ENCODE measurements at regions not wholly inside any gene's neighbourhood (a gene's known extent, or its start where the extent isn't known, plus 50 kb on each side); places are given as distances from the start of the nearest gene placed in this dataset.
"Not testable (repeated sequence)": the region's sequence is repeated elsewhere in the genome, so short reads cannot be mapped to it uniquely, and the experiment has no call there.

DNA sequence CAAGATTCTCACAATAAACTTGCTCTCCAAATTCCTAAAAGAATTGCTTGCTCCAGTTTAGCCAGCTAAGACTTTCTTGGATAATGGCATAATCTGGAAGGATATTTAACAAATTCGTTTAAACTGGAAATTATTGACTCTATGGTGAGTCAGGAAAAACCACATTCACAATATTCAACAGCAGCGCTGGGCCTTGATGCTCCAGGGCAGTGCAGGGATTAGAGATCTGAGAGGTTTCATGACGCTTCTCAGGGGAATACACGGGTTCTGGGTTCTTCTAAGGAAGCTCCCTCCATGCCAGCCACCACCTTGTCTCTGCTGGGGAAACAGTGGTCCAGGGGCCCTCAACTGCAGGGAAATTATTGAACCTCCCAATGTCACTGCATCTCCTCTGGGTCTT lies 123.3 kb upstream of the FAM20C start:
- DNase-seq, ATAC-seq: not testable (repeated sequence)

DNA sequence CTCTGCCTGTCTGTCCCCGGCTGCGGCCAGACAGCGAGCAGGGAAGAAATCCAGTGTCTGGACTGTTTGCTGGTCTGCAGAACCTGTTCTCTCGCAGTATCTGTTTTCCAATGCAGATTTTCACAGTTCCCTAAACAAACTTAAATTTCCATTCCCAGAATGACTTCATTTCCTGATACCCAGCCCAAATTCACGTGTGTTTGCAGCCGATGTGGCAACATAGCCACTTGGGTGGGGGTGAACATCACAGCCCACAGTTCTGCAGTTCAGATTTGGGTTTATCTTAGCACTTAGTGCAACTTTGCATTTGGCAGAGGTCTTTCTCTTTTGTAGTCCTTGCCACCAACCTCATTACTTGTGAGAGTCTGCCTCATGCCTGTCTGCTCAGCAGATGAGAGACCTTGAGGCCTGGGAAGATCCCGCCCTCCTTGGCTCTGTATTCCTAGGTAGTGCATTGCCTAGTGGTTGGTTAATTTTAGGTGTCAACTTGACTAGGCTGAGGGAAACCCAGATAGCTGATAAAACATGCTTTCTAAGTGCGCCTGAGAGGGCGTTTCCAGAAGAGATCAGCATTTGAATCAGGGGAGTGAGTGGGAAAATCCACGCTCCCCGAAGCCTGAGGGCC lies 122.8 kb upstream of the FAM20C start:
- not testable (repeated sequence) for DNase-seq, ATAC-seq

DNA sequence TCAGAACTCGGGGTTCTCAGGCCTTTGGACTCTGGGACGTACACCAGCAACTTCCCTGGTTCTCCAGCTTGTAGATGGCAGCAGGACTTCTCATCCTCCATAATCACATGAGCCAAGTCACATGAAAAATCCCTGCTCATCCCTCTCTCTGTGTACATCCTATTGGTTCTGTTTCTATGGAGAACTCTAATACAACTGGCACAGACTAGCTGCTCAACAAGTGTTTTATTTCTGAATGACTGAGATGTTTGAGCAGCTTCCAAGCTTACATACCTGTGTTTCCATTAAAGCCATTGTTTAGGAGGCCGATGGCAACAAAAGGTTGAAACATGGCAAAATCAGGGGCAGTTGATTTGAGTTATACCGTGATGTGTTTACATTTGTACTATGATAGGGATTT lies 122.2 kb upstream of the FAM20C start:
- not testable (repeated sequence) for ATAC-seq, DNase-seq

DNA sequence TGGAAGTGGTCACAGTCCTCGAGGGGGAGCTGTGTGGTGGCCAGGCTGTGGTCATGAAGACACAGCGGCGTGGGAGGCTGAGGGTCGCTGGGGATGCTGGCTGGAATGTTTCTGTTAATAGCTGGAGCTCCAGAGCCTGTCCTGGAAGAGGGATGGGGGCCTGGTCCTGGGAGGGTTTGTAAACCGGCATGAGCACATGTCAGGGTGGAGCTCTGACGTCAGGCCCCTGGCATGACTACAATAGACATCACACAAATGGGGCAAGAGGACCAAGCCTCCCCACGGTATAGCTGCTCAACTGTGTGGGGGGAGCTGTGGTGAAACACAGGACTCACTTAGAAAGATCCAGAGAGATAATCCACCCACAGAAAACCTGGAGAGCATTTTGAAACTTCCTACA lies 121.4 kb upstream of the FAM20C start:
- not testable (repeated sequence) for DNase-seq, ATAC-seq

DNA sequence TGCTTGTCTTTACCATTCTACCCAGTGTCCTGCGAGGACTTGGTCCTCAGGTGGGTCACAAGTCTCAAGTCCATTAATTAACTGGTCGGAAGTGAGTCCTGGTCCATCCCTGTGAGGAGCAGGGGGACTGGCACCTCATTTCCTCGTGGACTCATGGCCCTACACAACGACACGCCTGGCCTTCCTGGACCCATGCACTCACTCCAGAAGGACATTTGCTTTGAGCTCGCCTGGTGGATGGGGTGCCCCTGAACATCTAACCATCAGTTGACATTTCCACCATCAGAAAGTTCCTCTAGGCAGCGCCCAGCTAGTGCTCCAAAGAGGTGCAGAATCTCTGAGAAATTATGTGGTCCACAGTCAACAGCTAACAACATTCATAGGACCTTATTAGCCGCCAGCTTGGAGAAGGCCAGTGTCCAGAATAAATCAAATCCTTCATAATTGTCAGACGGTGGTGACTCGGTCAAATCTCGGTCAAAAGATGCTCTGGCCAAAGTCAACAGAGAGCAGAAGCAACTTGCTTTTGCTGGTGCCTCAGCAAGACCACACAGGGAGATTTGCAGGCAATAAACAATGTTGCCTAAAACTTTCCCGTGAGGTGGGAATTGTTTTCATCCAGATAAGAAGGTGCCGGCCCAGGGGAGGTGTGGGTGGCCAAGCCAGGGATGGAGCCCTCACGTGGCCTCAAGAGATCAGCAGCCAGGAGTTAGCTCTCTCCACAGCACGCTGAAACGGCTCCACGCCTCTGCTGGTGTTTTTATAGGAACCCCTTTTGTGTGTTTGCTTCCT lies 119.9 kb upstream of the FAM20C start:
- ATAC-seq, DNase-seq: not testable (repeated sequence)

DNA sequence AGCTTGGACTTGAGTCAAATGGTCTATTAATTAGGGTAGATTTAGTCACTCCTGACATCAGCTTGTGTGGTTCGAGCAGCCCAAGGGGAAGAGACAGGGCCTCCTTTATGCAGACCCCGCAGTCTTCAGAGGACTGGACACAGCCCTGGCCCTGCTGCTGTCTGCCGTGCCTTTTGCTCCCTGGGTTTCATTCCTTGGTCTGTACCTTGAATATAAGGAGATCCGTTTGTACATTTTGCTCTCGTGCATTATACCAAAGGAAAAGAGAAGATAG lies 119.4 kb upstream of the FAM20C start:
- ATAC-seq, DNase-seq: not testable (repeated sequence)

DNA sequence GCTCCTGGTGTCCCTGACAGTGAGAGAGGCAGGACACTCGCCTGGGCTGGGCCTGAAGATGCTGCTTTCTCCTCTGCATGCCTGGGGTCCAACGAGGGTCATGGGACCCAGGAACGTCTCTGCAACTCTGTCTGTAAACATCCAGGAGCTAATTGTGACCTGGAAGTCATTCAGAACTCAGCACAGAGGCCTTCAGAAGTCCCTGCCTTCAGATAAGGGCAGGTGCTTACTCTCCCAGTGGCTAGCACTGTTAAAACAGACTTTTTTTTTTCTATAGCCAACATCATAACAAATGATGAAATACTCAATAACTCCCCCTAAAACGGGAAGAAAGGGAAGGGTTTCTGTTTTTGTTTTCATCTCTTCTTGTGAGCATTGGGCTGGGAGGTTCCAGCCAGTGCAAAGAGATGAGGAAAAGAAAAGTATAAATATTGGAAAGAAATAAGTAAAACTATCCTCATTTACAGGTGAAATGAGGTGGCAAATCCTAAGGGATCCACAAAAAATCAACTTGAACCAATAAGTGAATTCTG lies 118.3 kb upstream of the FAM20C start:
- not testable (repeated sequence) for ATAC-seq, DNase-seq

DNA sequence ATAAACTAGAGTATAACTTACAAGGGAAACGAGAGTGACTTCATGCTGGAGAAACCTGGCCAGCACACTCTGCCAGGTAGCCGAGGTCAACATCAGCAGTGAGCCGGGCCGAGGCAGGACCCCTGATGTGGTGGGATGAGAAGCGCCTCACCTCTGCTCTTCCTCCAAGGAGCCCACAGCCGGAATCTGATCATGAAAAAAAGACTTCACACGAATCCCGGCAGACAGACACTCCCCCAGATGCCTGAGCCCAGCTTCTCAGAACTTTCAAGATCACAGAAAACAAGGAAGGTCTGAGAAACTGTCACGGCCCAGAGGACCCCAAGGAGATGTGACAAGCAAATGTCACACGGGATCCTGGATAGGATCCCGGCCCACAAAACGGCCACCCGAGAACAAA lies 116.9 kb upstream of the FAM20C start:
- not testable (repeated sequence) for ATAC-seq, DNase-seq

DNA sequence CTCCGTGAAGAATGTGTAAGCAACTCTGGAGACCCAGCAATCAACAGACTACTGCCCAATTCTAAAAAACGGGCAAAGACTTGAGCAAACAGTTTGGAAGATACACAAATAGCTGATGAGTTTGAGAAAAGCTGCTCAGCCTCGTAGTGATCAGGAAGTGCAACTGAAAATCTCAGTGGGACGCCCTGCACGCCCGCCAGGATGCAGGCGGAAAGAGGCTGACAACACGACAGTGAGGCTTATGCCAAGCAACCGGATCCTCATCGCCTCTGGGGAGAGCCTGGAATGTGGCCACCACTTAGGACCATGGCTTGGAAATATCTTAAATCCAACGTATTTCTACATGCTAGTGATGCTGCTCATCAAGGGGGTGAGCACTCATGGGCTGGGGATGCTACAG lies 116.2 kb upstream of the FAM20C start:
- ATAC-seq, DNase-seq: not testable (repeated sequence)

DNA sequence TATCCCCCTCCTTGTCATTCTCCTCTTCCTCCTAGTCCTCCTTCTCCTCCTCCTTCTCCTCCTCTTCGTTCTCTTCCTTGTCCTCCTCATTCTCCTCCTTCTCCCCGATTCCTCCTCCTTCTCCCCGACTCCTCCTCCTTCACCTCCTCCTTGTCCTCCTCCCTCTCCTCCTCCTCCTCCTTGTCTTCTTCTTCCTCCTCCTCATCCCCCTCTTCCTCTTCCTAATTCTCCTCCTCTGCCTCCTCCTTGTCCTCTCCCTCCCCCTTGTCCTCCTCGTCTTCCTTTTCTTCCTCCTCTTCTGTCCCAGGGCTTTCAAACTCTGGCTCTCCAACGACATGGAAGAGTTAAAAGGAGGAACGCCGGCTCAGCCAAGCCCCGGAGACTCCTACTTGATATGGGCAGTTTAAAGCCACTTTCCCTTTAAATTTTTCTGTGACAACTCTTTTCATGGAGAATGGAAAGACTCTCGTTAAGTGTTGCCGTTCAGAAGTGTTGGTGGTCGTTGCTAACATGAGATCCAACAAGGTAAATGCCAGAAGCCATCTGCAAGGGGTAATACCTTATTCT lies 115.5 kb upstream of the FAM20C start:
- not testable (repeated sequence) for DNase-seq, ATAC-seq

DNA sequence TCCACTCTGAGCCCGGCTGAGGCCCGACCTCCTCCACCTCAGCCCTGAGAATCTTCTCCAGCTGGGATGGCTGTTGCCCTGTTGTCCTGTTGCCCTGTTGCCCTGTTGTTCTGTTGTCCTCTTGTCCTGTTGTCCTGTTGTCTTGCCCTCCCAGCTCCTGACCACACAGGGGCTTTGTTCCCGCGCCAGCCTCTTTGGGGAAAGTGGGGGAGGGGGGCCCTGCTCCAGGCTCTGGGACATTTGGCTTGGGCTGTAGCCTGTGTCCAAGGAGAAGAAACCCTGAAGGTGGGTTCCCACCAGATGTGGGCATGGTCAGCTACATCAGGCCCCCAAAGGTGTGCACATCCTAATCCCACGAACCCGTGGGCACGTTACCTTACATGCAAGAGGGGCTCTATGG lies 113.5 kb upstream of the FAM20C start:
- DNase-seq, ATAC-seq: not testable (repeated sequence)

DNA sequence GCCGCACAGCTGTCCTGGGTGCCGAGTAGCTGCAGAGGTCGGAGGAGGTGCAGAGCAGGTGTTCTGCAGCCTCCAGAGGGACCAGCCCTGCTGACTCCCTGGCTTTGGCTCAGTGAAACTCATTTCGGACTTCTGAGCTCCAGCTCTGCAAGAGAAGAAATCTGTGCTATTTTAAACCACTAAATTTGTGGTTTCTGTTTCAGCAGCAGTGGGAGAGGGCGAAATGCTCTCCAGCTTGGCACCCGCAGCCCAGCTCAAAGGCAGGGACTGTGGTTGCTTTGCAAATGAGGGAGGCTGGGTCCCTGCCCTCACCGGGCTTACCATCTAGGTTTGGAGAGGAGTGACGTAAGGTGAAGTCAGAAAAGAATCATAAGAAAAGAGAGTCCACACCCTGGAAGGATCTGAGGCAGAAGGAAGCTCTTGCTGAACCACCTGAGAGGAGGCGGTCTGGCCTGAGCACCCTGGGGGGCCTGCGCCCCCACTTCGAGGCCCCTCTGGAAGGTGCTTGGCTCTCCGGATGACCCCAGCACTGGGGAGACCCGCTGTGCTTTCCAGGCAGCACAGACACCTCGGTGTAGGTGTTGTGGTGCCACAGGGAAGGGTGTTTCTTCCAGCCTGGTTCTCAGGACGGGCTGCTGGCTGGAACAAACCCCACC lies 112.8 kb upstream of the FAM20C start:
- not testable (repeated sequence) for ATAC-seq, DNase-seq

DNA sequence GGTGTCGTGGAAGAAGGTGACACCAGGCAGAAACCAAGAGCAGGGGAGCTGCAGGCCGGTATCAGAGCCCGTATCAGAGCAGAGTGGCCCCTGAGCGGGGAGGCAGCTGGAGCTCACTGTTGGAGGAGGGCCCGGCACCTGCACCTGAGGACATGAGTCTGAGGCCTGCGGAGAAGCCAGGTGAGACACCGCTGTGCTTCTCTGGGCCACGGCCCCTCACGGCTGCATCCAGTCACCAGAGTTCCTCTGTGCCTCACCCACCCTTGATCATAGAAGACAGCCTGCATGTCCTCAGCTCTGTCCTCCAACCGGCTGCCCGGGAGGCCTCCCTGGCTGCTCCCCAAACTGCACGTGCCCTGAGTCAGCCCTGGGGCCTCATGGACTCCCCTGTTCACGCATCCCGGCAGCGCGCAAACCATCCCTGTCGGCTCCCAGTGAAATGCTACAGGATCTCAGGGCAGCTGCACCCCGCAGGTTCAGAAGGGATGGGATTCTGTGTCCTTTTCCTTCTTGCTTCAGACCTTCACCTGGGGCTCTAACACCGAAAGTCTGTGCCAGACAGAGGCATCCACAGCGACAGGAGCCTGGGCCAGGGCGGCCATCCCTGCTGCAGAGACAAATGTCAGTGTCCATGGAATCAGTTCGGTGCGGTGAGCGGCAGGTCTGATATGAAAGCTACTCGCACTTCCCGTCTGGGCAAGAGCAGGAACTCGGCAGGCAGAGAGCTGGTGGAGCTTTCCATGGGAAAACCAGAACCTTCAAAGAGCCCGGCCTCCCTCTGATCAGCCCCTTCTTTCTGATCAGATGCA lies 111.9 kb upstream of the FAM20C start:
- DNase-seq (no peak), ATAC-seq (no peak)

DNA sequence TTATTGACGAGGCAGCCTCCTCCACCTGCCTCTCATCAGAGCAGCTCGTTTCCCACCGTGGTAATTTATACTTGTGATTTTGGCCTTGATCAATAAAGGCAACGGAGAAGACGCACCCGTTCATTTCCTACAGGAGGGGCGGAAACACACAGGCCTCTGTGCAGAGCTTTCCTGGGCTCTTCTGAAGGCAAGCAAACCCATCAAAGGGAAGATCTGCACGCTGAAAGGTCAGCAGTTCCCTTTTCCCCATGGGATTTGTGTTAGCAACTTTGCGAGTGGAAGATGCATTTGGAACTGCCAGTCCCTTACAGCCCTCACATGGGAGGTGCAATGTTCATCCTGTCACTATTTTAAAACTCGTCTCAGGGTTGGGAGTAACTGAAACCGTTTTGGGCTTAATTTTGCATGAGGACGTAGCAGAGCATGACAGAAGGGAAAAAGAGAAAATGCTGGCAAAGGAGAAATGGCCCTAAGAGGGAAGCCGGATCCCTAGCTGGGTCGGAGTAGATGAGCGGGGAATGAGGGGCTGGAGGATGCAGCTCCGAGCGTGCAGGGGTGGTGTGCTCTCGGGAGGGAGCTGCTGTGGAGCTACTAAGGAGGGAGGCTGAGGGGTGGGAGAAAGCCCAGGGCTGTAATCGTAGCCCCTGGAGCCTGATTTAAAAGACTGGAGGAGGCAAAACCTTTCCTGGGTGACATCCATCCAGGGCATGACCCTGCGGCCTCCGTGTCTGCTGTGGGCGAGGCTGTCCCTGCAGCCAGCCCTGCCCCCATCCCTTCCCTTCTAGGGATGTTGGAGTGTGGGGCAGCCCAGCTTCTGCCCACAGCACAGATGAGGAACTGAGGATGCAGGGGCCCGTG lies 111.1 kb upstream of the FAM20C start:
- DNase-seq, result no peak
- ATAC-seq, result no peak

DNA sequence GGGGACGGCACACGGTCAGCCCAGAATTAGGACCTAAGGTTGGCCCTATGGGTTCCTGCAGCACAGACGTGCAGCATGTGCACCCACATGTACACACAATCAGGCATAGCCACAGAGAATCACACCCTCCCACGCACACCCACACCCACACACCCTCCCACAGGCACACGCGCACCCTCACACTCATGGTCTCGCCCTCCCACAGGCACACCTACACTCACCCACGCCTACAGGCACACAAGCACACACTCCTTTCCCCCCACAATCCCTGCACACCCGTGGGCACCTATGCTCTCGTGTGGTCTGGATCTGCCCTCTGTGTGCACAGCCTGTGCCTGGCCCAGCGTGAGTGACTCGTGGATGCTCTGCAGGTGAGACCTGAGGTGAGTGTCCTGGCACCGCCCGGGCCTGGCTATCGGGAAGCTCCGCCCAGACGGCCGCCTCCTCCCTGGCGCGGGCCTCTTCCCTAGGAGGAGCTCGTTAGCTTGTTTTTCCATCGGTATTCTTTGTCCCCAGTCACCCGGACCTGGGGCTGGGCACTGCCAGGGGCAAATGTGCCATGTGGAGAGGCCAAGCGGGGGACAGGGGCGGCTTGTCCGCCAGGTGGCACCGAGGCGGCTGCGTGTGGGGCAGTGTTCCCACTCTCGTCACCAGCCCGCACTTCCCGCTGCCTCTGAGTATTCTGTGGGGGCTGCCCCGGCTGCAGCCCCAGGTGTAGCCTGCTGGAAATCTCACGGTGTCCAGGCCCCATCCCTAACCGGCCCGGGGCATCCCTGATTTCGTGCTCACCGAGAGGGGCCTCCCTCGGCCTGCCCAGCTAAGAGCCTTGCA lies 110.2 kb upstream of the FAM20C start:
- no peak for ATAC-seq
- no peak for DNase-seq

DNA sequence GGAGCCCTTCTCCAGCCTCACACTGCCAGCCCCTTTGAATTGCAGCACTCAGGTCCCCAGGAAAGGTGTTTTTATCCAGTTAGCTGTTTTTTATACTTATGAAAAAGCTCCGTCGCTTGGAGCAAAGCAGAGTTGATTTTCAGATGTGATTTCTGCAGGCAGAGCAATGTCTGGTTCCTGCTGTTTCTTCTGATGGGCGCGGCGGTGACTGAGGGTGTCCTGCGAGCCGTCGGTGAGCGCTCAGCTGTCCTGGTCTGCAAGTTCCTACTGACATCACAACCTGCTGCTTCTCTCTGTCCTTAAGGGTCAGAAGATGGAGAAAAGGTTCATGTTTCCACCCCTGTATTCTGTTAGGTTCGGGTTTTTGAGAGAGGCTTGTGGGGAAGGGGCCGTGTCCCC lies 109.6 kb upstream of the FAM20C start:
- ATAC-seq, result no peak
- DNase-seq, result no peak

DNA sequence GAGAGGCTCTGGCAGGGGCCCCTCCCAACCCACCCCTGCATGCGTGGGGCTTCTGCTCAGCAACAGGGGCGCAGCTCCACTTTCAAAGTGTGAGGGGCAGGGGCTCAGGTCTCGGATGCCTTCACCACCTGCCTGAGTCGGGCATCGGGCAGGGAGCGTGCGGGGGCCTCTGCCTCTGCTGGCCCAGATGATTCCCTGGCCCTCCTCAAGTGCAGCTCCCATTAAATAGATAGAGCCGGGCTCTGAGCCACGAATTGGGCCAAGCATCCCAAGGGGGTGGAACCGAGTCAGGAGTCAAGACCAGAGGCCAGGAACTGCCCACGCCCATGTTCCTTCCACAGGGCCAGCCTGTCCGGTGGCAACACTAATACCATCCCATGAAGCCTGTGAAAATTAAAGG lies 108.9 kb upstream of the FAM20C start:
- ATAC-seq (no peak), DNase-seq (no peak)

DNA sequence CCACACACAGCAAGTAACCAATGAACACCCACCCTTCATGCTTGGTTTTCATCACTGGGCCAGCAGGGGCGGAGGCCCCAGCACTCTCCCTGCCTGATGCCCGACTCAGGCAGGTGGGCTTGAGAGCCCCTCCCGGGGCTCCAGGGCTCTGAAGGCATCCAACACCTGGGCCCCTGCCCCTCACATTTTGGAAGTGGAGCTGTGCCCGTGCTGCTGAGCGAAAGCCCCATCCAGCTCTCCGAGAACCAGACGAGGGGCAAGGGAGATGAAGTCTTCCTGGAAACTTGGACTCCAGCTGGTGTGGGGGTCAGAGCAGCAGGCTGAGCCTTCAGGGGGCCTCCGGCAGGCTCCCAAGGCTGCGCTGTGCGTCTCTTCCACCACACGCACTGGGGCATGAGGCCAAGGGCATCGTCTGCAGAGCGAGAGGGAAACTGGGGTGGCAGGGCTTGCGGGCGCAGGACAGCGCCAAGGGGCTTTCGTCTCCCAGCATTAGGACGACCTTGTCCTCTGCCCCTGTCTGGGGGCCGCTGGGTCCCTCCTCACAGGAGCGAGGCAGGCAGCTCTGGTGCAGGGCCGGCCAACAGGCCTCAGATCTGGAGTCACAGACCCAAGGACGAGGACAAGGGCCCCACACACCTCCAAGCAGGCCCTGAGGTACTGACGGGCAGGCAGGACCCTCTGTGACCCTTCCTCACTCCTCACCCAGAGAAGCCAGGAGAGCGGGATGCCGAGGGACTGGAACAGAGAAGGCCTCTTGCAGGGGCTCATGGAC lies 108.3 kb upstream of the FAM20C start:
- DNase-seq (no peak), ATAC-seq (no peak)

DNA sequence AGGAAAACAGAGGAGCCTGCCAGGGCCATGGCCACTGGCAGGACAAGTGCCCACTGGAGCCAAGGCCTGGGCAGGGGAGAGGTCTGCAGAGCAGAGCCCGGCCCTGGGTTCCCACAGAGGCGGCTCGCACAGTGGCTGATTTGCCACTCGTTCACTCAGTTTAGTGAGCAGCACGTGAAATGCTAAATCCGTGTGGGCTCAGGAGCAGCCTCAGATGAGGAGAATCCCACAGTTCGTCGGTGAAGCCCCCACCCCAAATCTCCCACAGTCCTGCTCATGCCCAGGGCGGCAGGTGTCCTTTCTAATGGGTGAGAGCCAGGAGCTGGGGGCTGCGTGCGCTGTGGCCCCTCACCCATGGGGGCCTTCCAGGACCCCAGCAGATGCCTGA lies 107.7 kb upstream of the FAM20C start:
- ATAC-seq, result no peak
- no peak for DNase-seq

Measured in stimulated activated naive CD8-positive, alpha-beta T cell treated with anti-CD3 and anti-CD28 coated beads, Interleukin-15, Interleukin-2, amounts not matched to agents 100 U/mL and 50 U/mL, for 24 hours (primary cell).